ENCODE measurements at regions not wholly inside any gene's neighbourhood (a gene's known extent, or its start where the extent isn't known, plus 50 kb on each side); places are given as distances from the start of the nearest gene placed in this dataset.
"Not testable (repeated sequence)": the region's sequence is repeated elsewhere in the genome, so short reads cannot be mapped to it uniquely, and the experiment has no call there.

GRCh38 chr6:71645299-71645698, 241.1 kb upstream of the RIMS1 start:
- Histone ChIP-seq H3K4me3 (no peak overlapping the region), H3K27ac (no peak overlapping the region)

GRCh38 chr6:71649915-71650314, 236.4 kb upstream of the RIMS1 start:
- no peak overlapping the region for H3K27ac ChIP-seq
- H3K4me3 ChIP-seq, result no peak overlapping the region

GRCh38 chr6:71651636-71652035, 234.7 kb upstream of the RIMS1 start:
- H3K4me3 ChIP-seq, result no peak overlapping the region

DNA sequence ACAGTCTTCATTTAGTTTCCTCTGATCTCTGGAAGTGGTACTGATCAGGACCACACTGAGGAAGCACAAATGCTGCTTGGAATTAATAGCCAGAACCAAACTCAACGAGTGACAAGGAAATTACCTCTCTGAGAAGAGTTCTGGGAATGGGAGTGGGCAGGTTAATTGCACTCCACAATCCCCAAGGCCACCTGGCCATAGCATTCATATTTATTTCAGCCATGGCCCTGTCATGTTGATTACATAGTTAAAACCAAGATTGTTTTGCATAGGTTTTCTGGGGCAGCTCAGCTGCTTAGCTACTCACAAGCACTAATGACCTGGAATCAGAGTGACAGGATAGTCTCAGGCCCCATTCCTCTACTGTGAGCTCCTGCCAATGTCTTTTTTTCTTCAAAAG, 230.2 kb upstream of the RIMS1 start:
- H3K27ac ChIP-seq, result no peak overlapping the region
- no peak overlapping the region for H3K4me3 ChIP-seq

More at GRCh38 chr6:71651636-71652035, 234.7 kb upstream of the RIMS1 start:
- no peak overlapping the region for H3K27ac ChIP-seq

GRCh38 chr6:71665931-71666330, 220.4 kb upstream of the RIMS1 start:
- Histone ChIP-seq H3K4me3 (no peak overlapping the region), H3K27ac (no peak overlapping the region)

GRCh38 chr6:71672876-71673275, 213.5 kb upstream of the RIMS1 start:
- Histone ChIP-seq H3K4me3 (no peak overlapping the region), H3K27ac (no peak overlapping the region)

DNA sequence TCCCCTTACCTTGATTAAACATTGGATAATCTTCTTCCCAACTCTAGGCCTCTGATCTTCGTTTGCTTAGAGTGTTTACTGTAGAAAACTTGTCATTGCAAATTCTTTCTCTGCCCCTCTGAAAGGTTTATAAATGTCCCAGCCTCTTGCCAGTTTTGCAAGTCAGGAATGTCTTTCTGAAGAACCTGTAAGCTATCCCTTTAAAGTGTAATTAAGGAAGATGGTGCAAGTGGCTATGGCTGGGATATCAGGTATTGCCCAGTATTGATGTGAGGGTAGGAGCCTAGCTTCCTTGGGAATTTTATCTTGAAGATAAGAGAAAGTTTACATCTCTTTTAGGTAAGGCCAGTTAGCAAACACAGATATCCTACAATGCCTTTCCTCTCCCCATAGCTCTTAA, 211.0 kb upstream of the RIMS1 start:
- Histone ChIP-seq H3K27ac (no peak overlapping the region), H3K4me3 (no peak overlapping the region)

GRCh38 chr6:71676298-71676697, 210.1 kb upstream of the RIMS1 start:
- no peak overlapping the region for H3K27ac ChIP-seq

DNA sequence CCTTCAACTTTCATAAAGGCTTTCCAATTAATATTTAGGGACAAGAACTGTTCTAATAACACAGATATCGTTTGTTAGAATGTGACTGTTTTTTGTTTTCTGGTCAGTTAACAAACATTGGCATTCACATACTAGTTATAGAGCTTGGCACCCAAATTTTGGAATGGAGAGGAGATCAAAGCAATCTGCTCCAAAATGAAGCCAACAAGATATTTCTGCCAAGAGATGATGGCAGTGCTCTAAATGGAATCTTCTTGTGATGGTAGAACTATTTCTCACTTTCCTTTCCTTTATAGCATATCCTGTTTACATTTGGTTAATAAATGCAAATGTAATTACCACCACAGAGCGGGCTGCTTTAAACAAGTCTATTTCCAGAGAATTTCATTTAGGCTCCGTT, 208.3 kb upstream of the RIMS1 start:
- Histone ChIP-seq H3K27ac (no peak overlapping the region), H3K4me3 (no peak overlapping the region)

More at GRCh38 chr6:71676298-71676697, 210.1 kb upstream of the RIMS1 start:
- H3K4me3 ChIP-seq, result no peak overlapping the region

GRCh38 chr6:71681234-71681867, 205.0 kb upstream of the RIMS1 start:
- H3K4me3 ChIP-seq, result no peak overlapping the region

DNA sequence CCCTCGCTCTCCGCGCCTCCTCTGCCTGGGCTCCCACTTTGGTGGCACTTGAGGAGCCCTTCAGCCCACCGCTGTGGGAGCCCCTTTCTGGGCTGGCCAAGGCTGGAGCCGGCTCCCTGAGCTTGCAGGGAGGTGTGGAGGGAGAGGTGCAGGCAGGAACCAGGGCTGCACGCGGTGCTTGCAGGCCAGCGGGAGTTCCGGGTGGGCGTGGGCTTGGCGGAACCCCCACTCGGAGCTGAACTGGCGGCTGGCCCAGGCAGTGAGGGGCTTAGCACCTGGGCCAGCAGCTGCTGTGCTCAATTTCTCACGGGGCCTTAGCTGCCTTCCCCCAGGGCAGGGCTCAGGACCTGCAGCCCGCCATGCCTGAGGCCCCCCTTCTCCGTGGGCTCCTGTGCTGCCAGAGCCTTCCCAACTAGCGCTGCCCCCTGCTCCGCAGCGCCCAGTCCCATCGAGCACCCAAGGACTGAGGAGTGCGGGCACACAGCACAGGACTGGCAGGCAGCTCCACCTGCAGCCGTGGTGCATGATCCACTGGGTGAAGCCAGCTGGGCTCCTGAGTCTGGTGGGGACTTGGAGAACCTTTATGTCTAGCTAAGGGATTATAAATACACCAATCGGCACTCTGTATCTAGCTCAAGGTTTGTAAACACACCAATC, 200.2 kb upstream of the RIMS1 start:
- H3K4me3 ChIP-seq, H3K27ac ChIP-seq: not testable (repeated sequence)

More at GRCh38 chr6:71681234-71681867, 205.0 kb upstream of the RIMS1 start:
- H3K27ac ChIP-seq, result no peak overlapping the region

GRCh38 chr6:71698702-71699101, 187.6 kb upstream of the RIMS1 start:
- Histone ChIP-seq H3K27ac (no peak overlapping the region), H3K4me3 (no peak overlapping the region)

DNA sequence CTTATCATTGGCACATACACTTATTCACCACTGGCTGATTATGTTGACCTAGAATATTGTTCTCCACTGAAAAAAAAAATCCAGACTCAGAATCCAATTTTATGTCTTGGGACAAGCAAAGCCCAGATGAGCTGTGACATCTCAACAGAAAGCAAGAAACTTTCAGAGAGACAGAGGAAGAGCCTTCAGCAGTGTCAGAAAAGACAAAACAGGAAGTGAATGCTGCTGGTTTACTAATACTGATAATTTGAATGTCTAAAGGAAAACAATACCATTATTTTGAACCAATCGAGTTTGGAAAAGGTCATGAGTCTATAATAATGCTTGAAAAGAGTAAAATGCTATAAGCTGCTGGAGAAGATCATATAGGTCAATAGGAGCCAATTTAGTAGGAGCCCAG, 179.8 kb upstream of the RIMS1 start:
- H3K4me3 ChIP-seq, result no peak overlapping the region
- no peak overlapping the region for H3K27ac ChIP-seq

GRCh38 chr6:71707059-71707458, 179.3 kb upstream of the RIMS1 start:
- no peak overlapping the region for H3K4me3 ChIP-seq

DNA sequence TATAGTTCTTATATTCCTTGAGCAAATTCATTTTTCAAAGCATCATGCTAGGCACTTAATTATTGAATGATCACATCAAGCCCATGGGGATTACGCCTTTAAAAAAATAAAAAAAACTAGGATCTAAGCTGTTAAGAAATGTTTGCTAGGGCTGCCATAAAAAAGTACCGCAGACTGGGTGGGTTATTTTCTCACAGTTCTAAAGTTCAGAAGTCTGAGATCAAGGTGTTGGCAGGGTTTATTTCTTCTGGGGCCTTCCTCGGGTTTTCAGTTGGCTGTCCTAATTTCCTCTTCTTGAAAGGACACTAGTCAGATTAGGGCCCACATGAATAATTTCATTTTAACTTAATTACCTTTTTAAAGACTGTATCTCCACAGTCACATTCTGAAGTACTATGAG, 165.6 kb upstream of the RIMS1 start:
- no peak overlapping the region for H3K4me3 ChIP-seq
- H3K27ac ChIP-seq, result no peak overlapping the region

More at GRCh38 chr6:71707059-71707458, 179.3 kb upstream of the RIMS1 start:
- H3K27ac ChIP-seq, result no peak overlapping the region

- no peak overlapping the region for H3K4me3 ChIP-seq
- H3K27ac ChIP-seq, result no peak overlapping the region
These were observed 164.7 kb upstream of the RIMS1 start for GRCh38 chr6:71721642-71722041.

DNA sequence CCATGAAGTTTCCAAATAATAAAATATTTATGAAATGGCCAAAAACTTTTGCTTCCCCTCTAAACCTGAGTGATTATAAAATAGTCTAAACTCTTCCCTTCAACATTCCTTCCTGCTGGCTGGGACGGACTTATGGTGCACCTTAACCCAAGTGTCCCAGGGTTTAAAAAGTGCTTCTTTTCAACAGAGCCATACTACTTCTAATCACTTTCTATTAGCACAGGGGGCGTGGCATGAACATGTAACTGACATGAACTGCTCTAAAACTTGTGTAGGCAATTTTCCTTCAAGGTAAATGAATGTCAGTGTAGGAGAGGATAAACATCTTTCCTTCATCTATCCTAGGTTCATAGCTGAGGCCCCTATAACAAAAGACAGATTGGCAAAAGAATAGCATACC, 163.6 kb upstream of the RIMS1 start:
- H3K27ac ChIP-seq, result no peak overlapping the region
- H3K4me3 ChIP-seq, result no peak overlapping the region

DNA sequence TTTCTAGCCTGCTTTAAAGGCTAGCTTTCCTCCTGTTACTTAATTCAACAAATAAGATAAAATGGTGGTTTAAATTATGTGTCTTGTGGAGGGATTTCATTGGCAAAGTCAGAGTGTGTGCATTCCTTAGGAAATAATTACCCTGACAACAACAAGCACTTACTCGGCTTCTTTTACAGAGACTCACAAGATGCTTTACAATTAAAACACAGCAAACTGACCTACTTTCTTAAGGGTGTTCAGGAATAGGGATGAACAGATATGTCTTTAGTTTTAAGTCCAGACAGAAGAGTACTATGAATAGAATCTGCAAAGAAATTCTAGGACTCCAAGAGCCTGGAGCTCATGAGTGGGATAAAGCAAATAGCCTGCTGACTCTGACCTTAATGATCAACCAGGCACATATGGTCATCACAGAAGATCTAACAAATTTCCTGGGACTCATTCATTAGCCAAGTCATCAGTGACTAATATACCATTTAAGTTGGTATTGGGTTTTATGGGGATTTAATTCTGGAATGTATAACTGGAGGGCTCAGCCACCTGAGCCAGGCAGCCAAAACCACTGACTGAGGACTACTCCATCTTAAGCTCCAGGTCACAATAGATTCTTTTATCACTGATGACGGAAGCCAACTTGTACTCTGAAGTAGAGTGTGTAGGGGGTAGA, 161.8 kb upstream of the RIMS1 start:
- no peak overlapping the region for H3K27ac ChIP-seq

GRCh38 chr6:71725126-71725470, 161.3 kb upstream of the RIMS1 start:
- Histone ChIP-seq H3K4me3 (no peak overlapping the region), H3K27ac (no peak overlapping the region)

More for the DNA sequence above, 161.8 kb upstream of the RIMS1 start:
- no peak overlapping the region for H3K4me3 ChIP-seq

DNA sequence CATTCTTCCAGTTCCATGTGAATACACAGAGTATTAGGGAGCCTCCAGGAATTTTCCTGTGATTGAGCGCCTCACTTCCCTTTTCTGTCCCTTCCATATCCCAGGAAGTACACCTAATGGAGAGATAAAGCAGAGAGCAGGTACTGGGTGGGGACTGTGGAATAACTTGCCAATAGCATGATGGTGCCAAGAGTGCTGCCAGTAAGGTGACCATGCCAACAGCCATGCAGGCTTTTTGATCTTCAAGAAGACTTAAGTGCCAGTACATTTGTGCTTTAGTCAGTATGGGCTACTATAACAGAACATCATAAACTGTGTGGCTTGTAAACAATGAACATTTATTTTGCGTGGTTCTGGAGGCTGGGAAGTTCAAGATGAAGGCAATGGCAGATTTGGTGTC, 160.2 kb upstream of the RIMS1 start:
- no peak overlapping the region for H3K27ac ChIP-seq
- H3K4me3 ChIP-seq, result no peak overlapping the region

- Histone ChIP-seq H3K27ac (no peak overlapping the region), H3K4me3 (no peak overlapping the region)
These were observed 158.6 kb upstream of the RIMS1 start for GRCh38 chr6:71727632-71728294.
